Lower leg skin (tissue), 4 donors: ENCODE measurements at regions not wholly inside any gene's neighbourhood (a gene's known extent, or its start where the extent isn't known, plus 50 kb on each side); places are given as distances from the start of the nearest gene placed in this dataset.

ENCODE experiments used
- DNase-seq, 2 donors: peaks; one replicate each; pipeline ENCODE4 v3.0.0-alpha.2; 2019; ENCODE audit warnings: low spot score in 2 of 2
- H3K4me3 ChIP-seq: fragments of 200-600 bp; sonication (generic); 2 replicates; pipeline ENCODE4 v1.5.1; 2017; ENCODE audit warnings: mild to moderate bottlenecking, low read depth; ENCODE audit not compliant: poor library complexity, severe bottlenecking
- CTCF ChIP-seq, 3 donors: fragments of 450-650 bp; IDR thresholded peaks; one replicate each; pipeline ENCODE4 v1.5.1; 2016; ENCODE audit warnings: antibody characterized with exemption in 3 of 3, mild to moderate bottlenecking in 3 of 3, moderate library complexity in 2 of 3
- POLR2A ChIP-seq, 2 donors: fragments of 450-650 bp; IDR thresholded peaks; one replicate each; pipeline ENCODE4 v1.6.1; 2016 to 2017; ENCODE audit warnings: antibody characterized with exemption in 2 of 2, mild to moderate bottlenecking in 1 of 2, moderate library complexity in 1 of 2
- WGBS, 2 donors: methylation state at CpG; one replicate each; pipeline ENCODE4 v1.1.5; 2018; 5-methylcytosine and 5-hydroxymethylcytosine counted together
- intact Hi-C: fragments of 100-400 bp; cut with DNase I; formaldehyde crosslinking; loops from one replicate; pipeline ENCODE4 v1.15.0; 2023; ENCODE audit warnings: low total_unique reads

GRCh38 chr6:115634131-115634530, 426.6 kb downstream of the FRK start:
- TF ChIP-seq CTCF (IDR thresholded peaks at IDR 0.05), result no peak
- no peak overlapping the region for H3K4me3 ChIP-seq
- 42 to 93% methylated on average over 2 of the region's 2 CpGs for WGBS, 2 donors
- intact Hi-C loops, result no loop called here
- no peak for DNase-seq

DNA sequence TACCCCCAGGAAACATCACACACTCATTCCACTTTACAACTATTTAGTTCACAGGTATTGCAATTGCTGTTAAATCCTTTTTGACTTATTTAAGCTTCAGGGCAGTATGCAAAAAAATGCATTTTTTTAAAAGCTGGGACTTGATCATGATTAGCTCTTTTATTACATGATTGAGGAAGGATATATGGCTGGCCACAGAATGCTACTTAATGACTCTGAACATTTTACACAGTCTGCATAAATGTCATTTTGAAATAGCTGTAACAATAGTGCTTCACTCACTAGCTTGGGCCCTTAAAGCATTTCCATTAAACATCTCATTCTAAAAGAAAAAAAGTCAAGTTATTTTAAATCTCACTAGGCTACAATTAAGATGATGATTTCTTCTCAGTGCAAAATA, 429.7 kb downstream of the FRK start:
- DNase-seq, result no peak
- H3K4me3 ChIP-seq, result no peak overlapping the region
- TF ChIP-seq POLR2A (IDR thresholded peaks at IDR 0.05) (no peak), CTCF (IDR thresholded peaks at IDR 0.05) (no peak)
- intact Hi-C loops, result no loop called here

GRCh38 chr6:115630424-115631024, 430.2 kb downstream of the FRK start:
- H3K4me3 ChIP-seq, result no peak overlapping the region
- DNase-seq, result no peak
- intact Hi-C loops, result no loop called here
- TF ChIP-seq POLR2A (IDR thresholded peaks at IDR 0.05) (no peak), CTCF (IDR thresholded peaks at IDR 0.05) (no peak)
- 71 to 73% methylated on average over 4 of the region's 4 CpGs for WGBS, 2 donors

DNA sequence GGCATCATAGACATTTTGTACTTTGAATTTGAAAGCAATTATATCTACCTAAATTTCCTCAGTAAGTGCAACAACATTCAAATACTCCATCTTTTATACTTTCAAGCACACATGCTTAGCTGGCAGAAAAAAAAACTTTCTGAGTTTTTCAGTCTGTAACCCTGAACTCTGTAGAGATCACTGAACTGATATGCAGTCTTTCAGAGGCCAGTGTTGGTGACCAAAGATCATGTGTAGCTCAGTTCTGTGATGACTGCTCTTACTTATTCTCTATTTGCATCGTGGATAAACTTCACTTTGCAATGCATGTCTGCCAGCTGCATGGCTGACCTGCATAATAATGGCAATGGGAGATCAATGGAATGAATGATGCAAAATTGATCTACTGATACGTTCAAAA, 431.3 kb downstream of the FRK start:
- DNase-seq, result no peak
- 77 to 80% methylated on average over 2 of the region's 2 CpGs for WGBS, 2 donors
- no peak for TF ChIP-seq CTCF (IDR thresholded peaks at IDR 0.05)
- TF ChIP-seq POLR2A (IDR thresholded peaks at IDR 0.05), result no peak
- intact Hi-C loops, result no loop called here
- H3K4me3 ChIP-seq, result no peak overlapping the region

GRCh38 chr6:115618256-115618655, 442.4 kb downstream of the FRK start:
- no peak overlapping the region for H3K4me3 ChIP-seq
- intact Hi-C loops, result no loop called here
- DNase-seq, result no peak
- WGBS, 2 donors, result 88 to 94% methylated on average over 2 of the region's 2 CpGs
- TF ChIP-seq POLR2A (IDR thresholded peaks at IDR 0.05) (no peak), CTCF (IDR thresholded peaks at IDR 0.05) (no peak)

DNA sequence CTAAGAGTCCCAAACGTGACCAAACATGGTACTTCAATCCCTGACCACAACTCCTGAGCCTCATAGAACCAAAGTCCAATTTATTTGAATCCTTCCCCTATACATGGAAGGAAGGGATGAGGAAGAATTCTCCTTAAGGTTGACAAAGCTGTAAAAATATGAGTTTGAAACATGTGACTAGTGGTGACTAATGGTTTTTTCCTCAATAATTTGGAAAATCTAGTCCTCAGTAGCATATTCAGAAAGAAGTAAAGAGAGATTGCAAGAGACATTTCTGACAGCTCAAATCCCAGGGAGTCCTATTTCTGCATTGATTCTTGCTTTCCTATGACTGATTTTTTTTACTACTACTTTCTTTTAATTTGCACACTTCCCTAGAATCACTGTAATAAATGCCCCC, 443.7 kb downstream of the FRK start:
- no peak overlapping the region for H3K4me3 ChIP-seq
- WGBS, 2 donors, result 70 to 79% methylated on average over 1 of the region's 1 CpG
- DNase-seq, result no peak
- TF ChIP-seq CTCF (IDR thresholded peaks at IDR 0.05), result no peak
- TF ChIP-seq POLR2A (IDR thresholded peaks at IDR 0.05), result no peak
- intact Hi-C loops, result no loop called here
